Brain pericyte (primary cell): ENCODE measurements at regions not wholly inside any gene's neighbourhood (a gene's known extent, or its start where the extent isn't known, plus 50 kb on each side); places are given as distances from the start of the nearest gene placed in this dataset.

Source experiments
- DNase-seq: peaks from one replicate; pipeline ENCODE4 v3.0.0-alpha.2; 2012; ENCODE audit warnings: low read depth, low spot score

DNA sequence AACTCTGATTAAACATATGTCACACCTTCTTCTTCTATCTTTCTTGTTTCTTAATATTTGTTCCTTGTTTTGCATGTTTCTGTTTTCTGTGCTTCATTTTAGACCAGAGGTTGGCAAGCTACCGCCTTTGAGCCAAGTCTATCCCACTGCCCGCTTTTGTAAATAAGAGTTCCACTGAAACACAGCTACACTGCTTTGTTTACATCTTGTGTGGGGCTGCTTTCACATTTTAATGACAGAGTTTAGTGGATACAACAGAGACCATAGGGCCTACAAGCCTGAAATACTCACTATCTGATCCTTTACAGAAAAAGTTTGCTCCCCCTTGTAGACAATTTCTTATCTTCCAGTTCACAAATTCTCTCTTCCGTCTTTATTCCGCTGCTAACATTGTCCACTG is 109.4 kb upstream of the SPACA1 start:
- DNase-seq: no peak

DNA sequence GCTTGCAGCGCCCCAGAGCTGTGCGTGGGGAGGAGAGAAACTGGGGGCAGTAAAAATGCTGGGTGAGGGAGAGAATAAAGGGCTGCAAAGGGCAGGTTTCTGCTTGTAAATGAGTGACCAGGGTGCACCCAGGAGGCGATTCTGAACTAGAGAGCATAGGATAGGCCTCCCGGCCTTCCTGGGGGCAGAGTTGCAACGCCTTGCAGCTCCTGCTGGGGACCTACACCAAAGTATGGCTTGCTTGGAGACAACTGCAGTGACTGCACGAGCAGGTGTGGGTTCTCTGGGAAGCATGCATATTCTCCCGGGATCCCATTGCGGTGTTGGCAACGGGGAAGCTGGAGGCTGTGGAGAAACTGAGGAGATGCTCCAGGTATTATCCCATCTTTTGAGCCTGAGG is 111.6 kb upstream of the SPACA1 start:
- no peak for DNase-seq

DNA sequence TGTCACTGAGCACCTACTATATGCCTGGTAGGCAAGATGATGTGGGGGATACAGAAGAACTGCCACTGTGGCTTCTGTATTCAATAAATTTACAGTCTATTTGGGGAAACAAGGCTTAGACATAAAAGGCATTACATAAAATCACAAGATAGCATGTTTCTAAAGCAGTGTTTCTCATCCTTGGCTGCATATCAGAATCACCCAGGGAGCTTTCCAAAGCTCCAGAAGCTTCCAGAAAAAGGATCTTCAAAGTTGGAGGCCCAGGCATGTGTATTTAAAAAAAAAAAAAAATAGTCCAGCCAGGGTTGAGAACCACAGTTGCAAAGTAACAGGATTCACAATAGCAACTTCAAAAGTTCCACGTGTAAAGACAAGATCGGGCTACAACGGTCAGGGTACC is 112.4 kb upstream of the SPACA1 start:
- no peak for DNase-seq

DNA sequence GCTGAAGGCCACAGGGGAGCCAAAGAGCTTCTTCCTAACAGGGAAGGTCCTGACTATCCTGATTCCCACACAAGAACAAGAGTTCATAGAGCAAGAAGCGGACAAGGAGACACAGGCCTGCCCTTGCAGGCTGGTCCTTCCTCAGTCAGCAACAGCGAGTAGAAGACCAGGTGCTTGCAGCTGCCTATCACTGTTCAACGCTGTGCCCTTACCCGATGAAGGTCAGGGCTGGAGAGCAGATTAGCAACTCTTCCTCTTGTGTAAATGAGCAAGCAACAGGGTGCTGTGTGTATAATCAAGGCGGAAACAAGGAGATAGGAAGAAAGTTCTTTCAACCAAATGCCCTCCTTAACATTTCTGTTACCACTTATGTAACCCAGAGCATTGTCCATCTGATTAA is 115.3 kb upstream of the SPACA1 start:
- DNase-seq: no peak

DNA sequence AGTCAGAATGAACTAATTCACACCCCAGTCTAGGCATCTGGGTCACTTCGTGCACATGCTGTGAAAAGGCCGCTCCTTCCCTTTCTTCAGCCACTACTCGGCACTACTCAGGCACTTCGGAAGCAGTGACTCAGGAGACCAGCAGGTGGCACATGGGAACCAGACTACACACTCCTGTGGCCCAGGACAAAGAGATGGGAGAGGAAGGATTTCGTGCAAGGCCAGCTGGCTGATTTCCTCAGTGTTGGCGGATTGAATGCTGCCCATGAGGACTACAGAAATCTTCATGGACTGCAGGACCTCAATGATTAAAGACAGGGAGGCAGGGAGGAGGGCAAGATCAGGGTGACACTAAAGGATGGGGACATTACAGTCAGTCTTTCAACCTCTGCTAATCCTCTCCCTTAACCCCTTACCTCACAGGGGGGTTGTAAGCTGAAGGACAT is 117.8 kb upstream of the SPACA1 start:
- DNase-seq: peak; percentile 50

GRCh38 chr6:87926687-87927086 is 121.0 kb upstream of the SPACA1 start:
- DNase-seq: no peak

GRCh38 chr6:87926072-87926471 is 121.6 kb upstream of the SPACA1 start:
- DNase-seq: no peak

DNA sequence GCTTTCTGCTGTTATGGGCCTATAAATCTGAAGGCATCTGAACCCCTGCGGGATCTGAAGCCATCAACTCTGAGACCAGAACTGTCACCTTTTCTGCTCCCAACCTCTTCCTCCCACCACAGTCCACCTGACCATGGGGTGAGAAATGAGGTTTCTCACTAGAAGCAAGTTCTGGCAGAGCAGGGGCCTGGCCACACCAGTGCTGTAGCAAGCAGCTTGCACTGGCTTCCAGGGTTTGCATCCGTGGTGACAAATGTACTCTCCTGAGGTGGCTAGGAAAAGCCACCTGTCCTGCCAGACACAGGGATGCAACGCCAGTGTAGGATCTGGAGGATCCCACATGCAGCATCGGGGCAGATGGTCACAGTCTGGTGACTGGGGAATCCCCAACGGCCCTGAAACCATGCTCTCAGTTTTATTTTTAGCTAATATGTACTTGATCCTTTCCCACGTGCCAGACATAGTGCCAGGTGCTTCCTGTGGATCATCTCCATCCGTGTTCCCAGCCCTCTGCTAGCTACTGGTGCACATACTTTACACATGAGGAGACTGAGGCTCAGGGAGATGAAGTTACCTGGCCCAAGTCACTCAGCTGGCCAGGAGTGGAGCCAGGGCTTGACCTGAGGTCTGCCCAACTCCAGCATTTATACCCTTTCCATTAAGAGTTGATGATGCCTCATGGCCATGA is 122.1 kb upstream of the SPACA1 start:
- no peak for DNase-seq

- DNase-seq: no peak
Observed at GRCh38 chr6:87923389-87924050, 124.1 kb upstream of the SPACA1 start.

DNA sequence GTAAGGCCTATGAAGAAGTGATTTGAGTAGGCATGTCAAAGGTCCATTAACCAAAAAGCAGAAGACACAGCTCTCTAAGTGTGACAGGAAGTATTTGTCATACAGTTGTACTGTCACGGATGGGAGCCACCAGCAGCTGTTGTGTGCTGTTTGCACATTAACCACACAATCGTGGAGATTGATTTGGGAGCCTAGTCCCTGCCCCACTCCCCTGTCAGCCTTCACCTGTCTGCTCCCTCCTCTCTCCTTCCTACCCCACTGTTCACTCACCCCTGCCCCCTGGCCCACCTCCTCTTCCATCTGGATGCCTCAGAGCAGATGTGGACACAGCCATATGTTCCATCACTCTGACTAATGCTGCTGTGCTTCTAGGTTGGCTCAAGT is 124.7 kb upstream of the SPACA1 start:
- no peak for DNase-seq

- no peak for DNase-seq
Observed at GRCh38 chr6:87922196-87922946, 125.3 kb upstream of the SPACA1 start.

DNA sequence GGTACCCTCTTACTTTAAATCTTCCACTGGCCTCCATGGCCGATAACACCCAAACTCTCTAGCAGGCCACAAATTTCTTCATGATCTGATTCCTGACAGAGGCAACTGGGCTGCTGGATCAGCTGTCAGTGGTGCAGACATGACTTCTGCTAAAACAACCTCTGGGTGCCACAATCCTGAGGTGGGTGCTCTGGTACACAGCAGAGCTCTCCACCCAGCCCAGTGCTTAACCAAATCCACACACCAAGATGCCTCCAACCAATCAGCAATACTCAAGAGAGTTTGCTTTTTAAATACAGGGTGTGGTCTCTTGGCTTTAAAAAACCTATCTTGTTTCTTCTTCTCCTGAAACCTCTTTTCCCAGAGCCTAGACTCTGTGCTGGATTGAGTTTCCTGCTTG is 126.6 kb upstream of the SPACA1 start:
- DNase-seq: no peak

- no peak for DNase-seq
Observed at GRCh38 chr6:87920245-87920644, 127.4 kb upstream of the SPACA1 start.

DNA sequence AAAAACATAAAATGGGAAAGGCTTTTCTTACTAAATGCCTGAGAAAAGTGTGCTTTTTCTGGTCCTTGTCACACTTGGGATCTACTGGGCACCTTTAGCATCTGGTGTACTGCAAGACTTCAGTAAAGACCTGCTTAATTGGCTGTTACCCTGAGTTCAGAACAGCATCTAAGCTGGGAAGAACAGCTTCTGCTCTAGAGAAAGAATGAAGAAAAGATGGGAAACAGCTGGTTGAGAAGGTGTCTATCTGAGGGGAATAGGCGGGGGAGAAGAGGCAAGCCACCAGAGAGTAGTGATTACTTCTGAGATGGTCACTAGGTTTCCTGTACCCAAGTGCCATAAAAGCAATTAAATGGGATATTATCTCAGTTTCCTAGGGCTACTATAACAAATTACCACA is 128.2 kb upstream of the SPACA1 start:
- no peak for DNase-seq

- DNase-seq: no peak
Observed at GRCh38 chr6:87919001-87919400, 128.6 kb upstream of the SPACA1 start.

DNA sequence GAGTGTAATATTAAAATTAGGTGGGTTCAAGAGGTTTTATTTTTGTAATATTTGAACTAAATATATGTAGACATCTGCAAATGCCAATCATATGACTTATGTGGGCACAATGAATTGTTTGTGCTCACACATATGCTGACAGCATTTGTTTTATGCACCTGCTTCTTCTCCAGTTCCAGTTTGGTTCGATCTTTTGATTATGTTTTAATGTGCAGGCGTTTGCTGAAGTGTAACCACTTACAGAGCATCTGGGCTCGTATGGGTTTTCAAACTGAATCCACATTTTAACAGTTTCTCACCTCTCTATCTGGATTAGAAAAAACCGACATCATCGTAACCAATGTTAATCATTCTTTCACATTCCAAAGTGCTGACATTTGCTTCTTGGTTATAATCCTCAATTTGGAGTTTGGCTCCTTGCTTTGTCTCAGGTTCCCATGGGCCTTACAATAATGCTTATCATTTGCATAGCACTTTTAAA is 129.1 kb upstream of the SPACA1 start:
- no peak for DNase-seq

DNA sequence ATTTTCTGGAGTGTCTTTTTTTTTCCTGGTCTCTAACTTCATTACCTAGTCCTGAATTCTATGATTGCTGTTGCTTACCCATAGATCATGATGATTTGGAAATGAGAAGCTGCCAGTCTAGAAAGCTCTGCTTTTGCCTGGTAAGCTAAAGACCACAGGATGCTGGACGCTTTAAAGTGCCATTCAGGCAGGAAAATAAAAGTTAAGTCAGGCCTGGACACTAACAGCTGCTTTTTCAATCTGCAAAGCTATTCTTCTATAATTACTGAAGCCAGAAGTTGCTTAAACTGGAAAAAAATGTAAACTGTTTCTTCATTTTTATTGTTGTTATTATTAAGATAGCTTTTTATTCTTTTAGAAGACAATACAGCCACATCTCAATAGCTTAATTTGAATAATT is 129.8 kb upstream of the SPACA1 start:
- no peak for DNase-seq

- no peak for DNase-seq
Observed at GRCh38 chr6:87916446-87916845, 131.2 kb upstream of the SPACA1 start.

DNA sequence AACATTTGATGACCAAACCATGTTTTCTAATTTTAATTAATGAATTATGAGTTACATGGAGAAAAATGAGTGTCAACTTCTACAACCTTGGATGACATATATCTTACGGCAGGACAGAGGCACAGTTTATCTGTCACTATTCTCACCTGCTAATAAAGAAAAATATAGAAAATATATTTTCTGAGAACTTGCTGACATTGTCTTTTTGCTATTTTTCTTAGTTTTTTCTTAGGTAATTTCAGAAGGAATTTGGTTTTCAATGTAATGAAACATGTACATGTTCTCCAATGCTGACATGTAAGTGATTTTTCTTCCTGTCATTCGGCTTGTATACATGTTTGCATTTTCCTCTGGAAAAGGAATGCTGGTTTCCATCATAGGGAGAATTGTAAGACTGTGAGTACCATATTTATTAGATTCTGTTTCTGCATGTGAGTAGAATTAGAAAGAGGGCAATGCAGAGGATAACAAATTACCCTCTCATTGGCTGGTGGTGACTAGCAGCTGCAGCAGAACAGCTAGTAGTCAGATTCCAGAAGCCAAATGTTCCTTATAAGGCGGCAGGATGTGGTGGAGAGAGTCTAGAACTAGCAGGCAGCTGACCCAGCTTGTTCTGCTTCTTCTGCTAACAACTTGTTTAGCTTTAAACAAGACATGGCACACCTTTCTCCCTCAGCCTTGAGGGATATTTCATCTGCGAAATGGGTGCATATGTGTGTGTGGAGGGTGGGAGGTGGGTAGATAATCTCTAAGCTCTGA is 132.8 kb upstream of the SPACA1 start:
- DNase-seq: no peak

- DNase-seq: no peak
Observed at GRCh38 chr6:87913974-87914373, 133.7 kb upstream of the SPACA1 start.

DNA sequence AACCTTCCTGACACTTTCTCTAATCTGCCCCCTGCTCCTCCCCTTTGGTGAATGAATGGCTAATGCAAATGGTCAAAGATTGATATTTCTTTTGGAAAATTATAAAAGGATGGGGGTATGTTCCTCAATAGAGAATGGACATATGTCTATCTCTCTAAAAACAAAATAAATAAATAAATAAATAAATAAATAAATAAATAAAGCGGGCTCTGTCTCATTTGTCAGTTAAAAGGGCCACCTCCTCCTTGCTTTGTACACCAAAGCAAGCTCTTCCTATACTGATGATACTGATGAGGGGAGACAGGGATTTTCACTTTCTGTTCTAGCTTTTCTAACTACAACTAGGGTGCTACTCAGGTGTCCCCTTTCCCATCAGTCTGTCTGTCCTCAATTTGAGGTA is 135.5 kb upstream of the SPACA1 start:
- no peak for DNase-seq

DNA sequence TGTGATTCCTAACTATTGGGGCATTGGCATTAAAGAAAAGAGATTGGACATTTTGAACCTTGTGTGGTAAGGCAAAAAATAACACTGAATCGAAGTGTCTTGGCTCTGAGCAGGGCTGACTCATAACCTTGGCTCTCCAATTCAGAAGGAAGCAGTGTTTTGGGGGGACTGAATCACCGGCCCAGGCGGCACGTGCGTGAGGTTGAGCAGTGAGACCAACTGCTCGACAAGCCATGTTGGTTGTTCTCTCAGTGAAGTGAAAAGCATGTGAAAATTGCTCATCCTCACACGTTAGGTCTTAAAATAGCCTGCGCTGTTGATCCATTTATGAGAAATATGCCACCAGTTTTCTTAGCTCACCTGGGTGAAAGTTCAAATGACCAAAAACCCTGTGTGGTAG is 137.8 kb upstream of the SPACA1 start:
- peak; percentile 32 for DNase-seq
